ENCODE measurements at regions not wholly inside any gene's neighbourhood (a gene's known extent, or its start where the extent isn't known, plus 50 kb on each side); places are given as distances from the start of the nearest gene placed in this dataset.
"Not testable (repeated sequence)": the region's sequence is repeated elsewhere in the genome, so short reads cannot be mapped to it uniquely, and the experiment has no call there.

GRCh38 chr22:23446796-23447350, 133.2 kb downstream of the IGLL1 start:
- peaks cover 2% of the 10 kb centered on the region for H3K27me3 Mint-ChIP-seq
- ATAC-seq (no peak), DNase-seq (no peak)
- H3K36me3 Mint-ChIP-seq (ENCODE audit: low read depth): no peaks in the 10 kb centered on the region
- POLR2A ChIA-PET: no interaction called here
- peaks cover 8% of the 10 kb centered on the region for H3K9me3 Mint-ChIP-seq
- TF ChIP-seq CTCF (IDR thresholded peaks at IDR 0.05): no peak
- no peak overlapping the region for H3K4me3 Mint-ChIP-seq
- intact Hi-C loops (cut with micrococcal nuclease): no loop called here
- H3K27ac Mint-ChIP-seq: no peak overlapping the region
- CTCF ChIA-PET: no interaction called here
- H3K4me1 Mint-ChIP-seq (ENCODE audit: low read depth): no peaks in the 10 kb centered on the region

DNA sequence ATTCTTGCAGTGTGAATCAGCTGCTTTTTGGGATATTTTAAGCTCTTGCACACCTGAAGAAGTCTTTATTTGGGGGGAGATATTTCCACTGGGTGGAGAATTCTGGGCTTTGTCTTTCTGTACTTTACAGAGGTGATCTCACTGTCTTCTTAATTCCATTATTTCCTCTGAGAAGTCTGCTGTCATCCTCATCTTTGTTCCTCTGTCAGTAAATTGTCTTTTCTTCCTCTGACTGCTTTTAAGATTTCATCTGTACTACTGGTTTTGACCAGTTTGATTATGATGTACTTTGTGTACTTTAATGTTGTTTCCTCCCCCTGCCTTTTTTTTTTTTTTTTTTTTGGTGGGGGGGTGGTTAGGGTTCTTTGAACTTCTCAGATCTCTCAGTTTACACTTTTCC, 133.9 kb downstream of the IGLL1 start:
- H3K4me3 Mint-ChIP-seq; H3K4me1 Mint-ChIP-seq (ENCODE audit: low read depth); H3K27me3 Mint-ChIP-seq; H3K36me3 Mint-ChIP-seq (ENCODE audit: low read depth); H3K27ac Mint-ChIP-seq; DNase-seq; intact Hi-C loops (cut with micrococcal nuclease); CTCF ChIA-PET; H3K9me3 Mint-ChIP-seq; POLR2A ChIA-PET; ATAC-seq: not testable (repeated sequence)

DNA sequence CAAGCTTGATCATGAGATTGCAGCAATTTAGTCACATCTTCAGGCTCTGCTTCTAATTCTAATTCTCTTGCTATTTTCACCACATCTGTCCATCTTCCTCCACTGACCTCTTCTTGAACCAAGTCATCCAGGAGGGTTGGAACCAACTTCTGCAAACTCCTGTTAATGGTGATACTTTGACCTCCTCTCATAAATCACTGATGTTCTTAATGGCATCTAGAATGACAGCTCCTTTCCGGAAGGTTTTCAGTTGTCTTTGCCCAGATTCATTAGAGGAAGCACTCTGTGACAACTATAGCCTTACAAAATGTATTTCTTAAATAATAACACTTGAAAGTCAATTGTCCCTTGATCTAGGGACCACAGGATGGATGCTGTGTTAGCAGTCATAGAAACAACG, 136.2 kb downstream of the IGLL1 start:
- H3K27me3 Mint-ChIP-seq; ATAC-seq; POLR2A ChIA-PET; H3K36me3 Mint-ChIP-seq (ENCODE audit: low read depth); CTCF ChIA-PET; intact Hi-C loops (cut with micrococcal nuclease); DNase-seq; H3K27ac Mint-ChIP-seq; H3K9me3 Mint-ChIP-seq; H3K4me1 Mint-ChIP-seq (ENCODE audit: low read depth); H3K4me3 Mint-ChIP-seq: not testable (repeated sequence)

DNA sequence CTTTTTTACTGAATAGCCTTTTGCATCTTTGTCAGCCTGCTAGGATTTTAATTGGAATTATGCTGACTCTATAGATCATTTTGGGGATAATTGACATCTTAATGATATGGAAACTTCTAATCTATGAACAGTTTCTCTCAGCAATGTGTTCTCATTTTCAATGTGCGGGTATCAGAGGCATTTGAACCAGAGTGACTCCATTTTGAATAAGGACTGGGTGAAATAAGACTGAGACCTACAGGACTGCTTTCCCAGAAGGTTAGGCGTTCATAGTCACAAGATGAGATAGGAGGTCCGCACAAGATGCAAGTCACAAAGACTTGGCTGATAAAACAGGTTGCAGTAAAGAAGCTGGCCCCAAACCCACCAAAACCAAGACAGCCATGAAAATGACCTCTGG, 140.5 kb downstream of the IGLL1 start:
- POLR2A ChIA-PET; DNase-seq; H3K27ac Mint-ChIP-seq; intact Hi-C loops (cut with micrococcal nuclease); ATAC-seq; H3K27me3 Mint-ChIP-seq; H3K9me3 Mint-ChIP-seq; H3K36me3 Mint-ChIP-seq (ENCODE audit: low read depth); H3K4me1 Mint-ChIP-seq (ENCODE audit: low read depth); H3K4me3 Mint-ChIP-seq; CTCF ChIA-PET: not testable (repeated sequence)

DNA sequence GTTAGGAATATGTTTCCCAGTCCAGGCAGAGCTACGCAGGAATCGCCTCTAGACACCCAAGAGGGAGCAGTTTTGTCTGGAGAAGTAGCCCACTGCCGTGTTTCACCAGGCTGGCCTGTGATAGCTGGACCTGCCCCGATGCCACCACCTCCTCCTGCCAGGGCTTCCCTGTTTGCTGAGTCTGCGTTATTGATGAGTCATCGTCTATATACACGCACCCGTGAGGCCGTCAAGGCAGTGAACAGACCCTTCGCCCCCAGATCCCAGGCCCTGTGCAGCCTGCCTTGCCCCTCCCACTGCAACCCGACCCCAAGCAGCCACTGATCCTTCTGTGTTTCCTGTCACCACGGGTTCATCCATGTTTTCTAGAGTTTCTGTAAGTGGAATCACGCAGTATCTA, 141.9 kb downstream of the IGLL1 start:
- no peak overlapping the region for H3K27ac Mint-ChIP-seq
- CTCF ChIA-PET: no interaction called here

GRCh38 chr22:23437779-23438178, 142.3 kb downstream of the IGLL1 start:
- Mint-ChIP-seq H3K9me3 (no peaks in the 10 kb centered on the region), H3K4me3 (no peak overlapping the region), H3K4me1 (ENCODE audit: low read depth) (peaks cover 7% of the 10 kb centered on the region), H3K27ac (no peak overlapping the region), H3K36me3 (ENCODE audit: low read depth) (no peaks in the 10 kb centered on the region), H3K27me3 (peaks cover 4% of the 10 kb centered on the region)
- POLR2A ChIA-PET: no interaction called here
- CTCF ChIA-PET: no interaction called here
- DNase-seq (no peak), ATAC-seq (no peak)
- intact Hi-C loops (cut with micrococcal nuclease): no loop called here
- no peak for TF ChIP-seq CTCF (IDR thresholded peaks at IDR 0.05)

More for the DNA sequence above, 141.9 kb downstream of the IGLL1 start:
- Mint-ChIP-seq H3K9me3 (no peaks in the 10 kb centered on the region), H3K4me1 (ENCODE audit: low read depth) (peaks cover 3% of the 10 kb centered on the region), H3K4me3 (no peak overlapping the region), H3K27me3 (peaks cover 4% of the 10 kb centered on the region), H3K36me3 (ENCODE audit: low read depth) (no peaks in the 10 kb centered on the region)
- ATAC-seq (no peak), DNase-seq (no peak)
- intact Hi-C loops (cut with micrococcal nuclease): no loop called here
- POLR2A ChIA-PET: no interaction called here
- TF ChIP-seq CTCF (IDR thresholded peaks at IDR 0.05): no peak

DNA sequence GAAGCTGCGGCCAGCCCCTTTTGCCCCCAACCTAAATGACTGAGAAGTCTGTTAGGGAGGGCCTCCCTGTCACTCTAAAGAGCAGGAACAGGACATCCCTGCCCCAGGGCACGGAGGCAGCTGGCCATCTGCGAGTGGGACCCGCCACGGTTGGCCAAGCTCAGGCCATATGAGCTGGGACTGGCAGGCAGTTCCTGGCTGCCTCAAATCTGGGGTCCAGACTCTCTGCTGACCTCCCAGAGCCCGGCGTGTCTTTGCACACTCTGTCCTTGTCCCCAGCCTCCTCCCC, 143.0 kb downstream of the IGLL1 start:
- POLR2A ChIA-PET; H3K4me1 Mint-ChIP-seq (ENCODE audit: low read depth); H3K9me3 Mint-ChIP-seq; H3K4me3 Mint-ChIP-seq; intact Hi-C loops (cut with micrococcal nuclease); DNase-seq; ATAC-seq; H3K27ac Mint-ChIP-seq; H3K27me3 Mint-ChIP-seq; H3K36me3 Mint-ChIP-seq (ENCODE audit: low read depth); CTCF ChIA-PET: not testable (repeated sequence)

DNA sequence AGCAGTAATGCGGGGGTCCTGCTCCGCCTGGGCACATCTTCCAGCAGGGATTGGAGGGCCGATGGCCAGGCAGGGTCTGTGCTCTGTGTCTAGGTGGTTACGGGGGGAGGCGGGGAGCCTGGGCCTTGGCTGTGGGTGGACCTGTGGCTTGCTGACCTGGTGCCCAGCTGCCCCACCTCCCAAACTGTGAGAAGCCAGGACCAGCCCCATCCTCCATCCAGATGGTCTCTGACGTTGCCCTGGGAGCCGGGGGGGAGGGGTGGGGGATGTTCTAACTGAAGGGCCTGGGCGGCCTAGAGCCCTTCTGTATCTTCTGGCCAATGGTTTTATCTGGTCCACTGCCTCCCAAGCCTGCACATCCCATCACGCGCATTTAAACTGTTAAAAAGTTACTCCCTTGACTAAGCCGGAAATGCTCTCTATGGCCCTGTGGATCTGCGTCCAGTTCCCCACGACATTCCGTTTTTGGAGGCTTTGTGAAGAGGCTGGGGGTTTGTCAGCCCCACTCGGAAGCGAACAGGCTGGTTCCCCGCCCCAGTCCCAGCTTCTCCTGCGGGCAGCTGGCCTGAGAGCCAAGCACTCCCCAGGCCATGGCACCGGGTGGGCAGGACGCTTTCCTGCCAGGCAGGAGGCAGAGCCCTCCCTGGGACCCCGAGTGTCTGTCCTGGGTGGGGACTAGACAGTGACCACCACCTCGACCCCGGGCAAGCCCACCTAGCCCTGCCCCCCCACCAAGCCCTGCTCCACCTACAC, 143.6 kb downstream of the IGLL1 start:
- H3K4me3 Mint-ChIP-seq; ATAC-seq; intact Hi-C loops (cut with micrococcal nuclease); H3K4me1 Mint-ChIP-seq (ENCODE audit: low read depth); CTCF ChIA-PET; H3K27ac Mint-ChIP-seq; H3K27me3 Mint-ChIP-seq; H3K9me3 Mint-ChIP-seq; H3K36me3 Mint-ChIP-seq (ENCODE audit: low read depth); POLR2A ChIA-PET; DNase-seq: not testable (repeated sequence)

GRCh38 chr22:23435186-23435585, 144.9 kb downstream of the IGLL1 start:
- POLR2A ChIA-PET; H3K27ac Mint-ChIP-seq; intact Hi-C loops (cut with micrococcal nuclease); H3K27me3 Mint-ChIP-seq; ATAC-seq; CTCF ChIA-PET; H3K36me3 Mint-ChIP-seq (ENCODE audit: low read depth); H3K9me3 Mint-ChIP-seq; DNase-seq; H3K4me1 Mint-ChIP-seq (ENCODE audit: low read depth); H3K4me3 Mint-ChIP-seq: not testable (repeated sequence)
